HuH-7 (cell line): ENCODE measurements at regions not wholly inside any gene's neighbourhood (a gene's known extent, or its start where the extent isn't known, plus 50 kb on each side); places are given as distances from the start of the nearest gene placed in this dataset.
A peak's percentile ranks its signal among the peaks of the same experiment; 100 is the strongest.

Experiments used
- DNase-seq: peaks from one replicate; pipeline ENCODE4 v3.0.0; 2011; ENCODE audit warnings: low spot score

- DNase-seq = no peak
These were observed 53.2 kb upstream of the TFEC start for GRCh38 chr7:116083796-116084195.

GRCh38 chr7:116086547-116087045, 56.0 kb upstream of the TFEC start:
- DNase-seq = no peak

GRCh38 chr7:116087291-116087690, 56.7 kb upstream of the TFEC start:
- DNase-seq = no peak

- DNase-seq = no peak
These were observed 57.4 kb upstream of the TFEC start for GRCh38 chr7:116087984-116088383.

GRCh38 chr7:116089293-116089692, 58.7 kb upstream of the TFEC start:
- no peak for DNase-seq

- no peak for DNase-seq
These were observed 63.1 kb upstream of the TFEC start for GRCh38 chr7:116093516-116094301.

GRCh38 chr7:116095396-116095795, 64.8 kb upstream of the TFEC start:
- no peak for DNase-seq

GRCh38 chr7:116097365-116098009, 66.9 kb upstream of the TFEC start:
- peak; percentile 1 for DNase-seq

- DNase-seq = no peak
These were observed 67.6 kb upstream of the TFEC start for GRCh38 chr7:116098175-116098574.

- DNase-seq = no peak
These were observed 70.1 kb upstream of the TFEC start for GRCh38 chr7:116100626-116101025.

- no peak for DNase-seq
These were observed 71.1 kb upstream of the TFEC start for GRCh38 chr7:116101704-116102103.

- DNase-seq = no peak
These were observed 80.9 kb upstream of the TFEC start for GRCh38 chr7:116111475-116111874.

- DNase-seq = no peak
These were observed 82.7 kb upstream of the TFEC start for GRCh38 chr7:116113310-116113709.

GRCh38 chr7:116120839-116121238, 89.5 kb upstream of the TES start:
- no peak for DNase-seq

- peak; percentile 5 for DNase-seq
These were observed 87.3 kb upstream of the TES start for GRCh38 chr7:116122972-116123595.

GRCh38 chr7:116128139-116128538, 82.2 kb upstream of the TES start:
- DNase-seq = no peak

- no peak for DNase-seq
These were observed 75.0 kb upstream of the TES start for GRCh38 chr7:116135306-116135705.

- peak; percentile 33 for DNase-seq
These were observed 72.0 kb upstream of the TES start for GRCh38 chr7:116138202-116138801.

GRCh38 chr7:116139007-116139406, 71.3 kb upstream of the TES start:
- DNase-seq = no peak

- no peak for DNase-seq
These were observed 70.5 kb upstream of the TES start for GRCh38 chr7:116139807-116140206.

- DNase-seq = no peak
These were observed 68.0 kb upstream of the TES start for GRCh38 chr7:116142374-116142773.

GRCh38 chr7:116142850-116143249, 67.5 kb upstream of the TES start:
- DNase-seq = no peak
